NCI-H1105 (cell line): ENCODE measurements at regions not wholly inside any gene's neighbourhood (a gene's known extent, or its start where the extent isn't known, plus 50 kb on each side); places are given as distances from the start of the nearest gene placed in this dataset.

Experiments used
- DNase-seq: peaks from one replicate; lab custom pipeline; 2025; lab: John Stamatoyannopoulos, UW

GRCh38 chrX:10900585-10901289 is 210.4 kb upstream of the HCCS start:
- no peak for DNase-seq

DNA sequence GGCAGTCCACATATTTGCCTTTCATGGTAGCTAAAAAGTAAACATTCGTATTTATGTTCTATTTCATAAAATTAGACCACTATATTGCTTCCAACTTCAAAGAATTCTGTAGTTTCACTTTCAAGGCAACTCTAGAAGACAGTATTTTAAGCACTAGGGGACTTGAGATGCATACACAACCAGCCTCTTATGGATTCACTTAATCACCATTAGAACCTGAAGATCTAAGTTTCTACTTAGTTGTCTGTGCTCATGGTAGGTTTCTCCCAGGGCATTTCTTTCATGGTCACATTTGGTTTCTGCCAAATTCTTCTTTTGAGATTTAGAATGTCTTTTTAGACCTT is 209.9 kb upstream of the HCCS start:
- DNase-seq, result no peak

GRCh38 chrX:10902001-10902400 is 209.1 kb upstream of the HCCS start:
- no peak for DNase-seq

DNA sequence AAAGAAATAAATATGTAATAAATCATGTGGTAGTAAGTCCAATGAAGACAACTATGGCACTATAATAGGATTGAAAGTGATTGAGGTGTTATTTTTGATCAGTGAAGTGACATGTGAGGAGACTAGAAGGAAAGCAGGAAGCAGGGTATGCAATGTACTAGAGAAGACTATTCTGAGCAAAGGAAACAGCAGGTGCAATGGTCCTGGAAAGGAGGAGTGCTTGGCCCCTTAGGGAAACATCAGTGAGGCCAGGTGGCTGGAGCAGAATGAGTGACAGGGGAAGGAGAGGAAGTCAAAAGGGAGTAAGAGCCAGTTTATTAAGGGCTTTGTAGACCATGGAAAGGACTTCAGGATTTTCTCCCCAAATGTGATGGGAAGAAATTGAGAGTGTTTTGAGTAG is 207.6 kb upstream of the HCCS start:
- no peak for DNase-seq

DNA sequence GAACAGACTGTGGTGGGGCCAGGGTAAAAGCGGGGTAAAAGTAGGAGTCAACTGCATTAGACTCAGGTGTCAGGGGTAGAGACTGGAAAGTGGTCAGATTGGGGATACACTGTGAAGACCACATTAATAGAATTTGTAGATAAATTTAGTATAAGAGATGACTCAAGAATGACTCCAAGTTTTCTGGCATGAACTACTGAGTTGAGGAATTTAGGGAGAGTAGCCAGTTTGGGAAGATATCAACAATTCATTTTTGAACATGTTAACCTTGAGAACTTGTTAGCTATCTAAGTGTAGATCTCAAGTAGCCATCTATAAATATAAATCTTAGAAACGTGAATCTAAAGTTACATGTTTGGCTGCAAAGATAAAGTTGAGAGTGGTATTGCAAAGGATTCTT is 206.9 kb upstream of the HCCS start:
- DNase-seq, result no peak

GRCh38 chrX:10906866-10907265 is 204.3 kb upstream of the HCCS start:
- no peak for DNase-seq

DNA sequence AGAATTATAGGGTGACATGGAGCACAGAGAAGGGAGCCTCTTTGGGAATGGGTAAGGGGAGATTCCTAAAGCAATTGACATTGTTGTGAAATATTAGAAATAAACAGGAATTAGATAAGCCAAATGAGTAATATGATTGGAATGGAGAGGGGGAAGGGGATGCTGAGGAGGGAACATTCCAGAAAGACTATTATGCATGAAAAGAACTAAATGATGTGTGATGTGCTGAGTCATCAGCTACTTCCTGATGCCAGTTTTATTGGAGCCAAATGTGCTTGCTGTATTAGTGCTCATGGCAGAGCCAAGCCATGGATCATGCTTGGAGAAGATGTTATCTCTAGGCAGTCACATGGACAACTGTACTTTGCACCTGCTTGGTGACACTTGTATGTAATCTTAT is 189.0 kb upstream of the HCCS start:
- no peak for DNase-seq

DNA sequence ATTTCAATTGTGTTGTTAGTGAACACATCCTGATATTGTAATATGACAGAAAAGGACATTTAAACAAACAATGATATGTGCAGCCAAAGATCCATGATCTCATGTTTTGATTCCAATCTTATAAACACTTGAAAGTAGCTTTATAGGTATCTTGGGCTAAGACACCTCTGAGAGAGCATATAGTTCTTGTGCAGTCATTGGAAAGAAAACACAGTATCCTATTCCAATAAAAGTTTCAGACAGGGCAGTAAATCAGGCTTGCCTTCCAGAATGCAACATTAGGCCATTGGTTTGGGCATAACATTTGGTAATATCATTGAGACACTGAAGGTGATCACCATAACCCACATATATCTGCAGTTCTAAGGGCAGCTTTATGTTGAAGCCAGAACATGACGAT is 188.3 kb upstream of the HCCS start:
- no peak for DNase-seq

GRCh38 chrX:10923466-10923865 is 187.7 kb upstream of the HCCS start:
- no peak for DNase-seq

DNA sequence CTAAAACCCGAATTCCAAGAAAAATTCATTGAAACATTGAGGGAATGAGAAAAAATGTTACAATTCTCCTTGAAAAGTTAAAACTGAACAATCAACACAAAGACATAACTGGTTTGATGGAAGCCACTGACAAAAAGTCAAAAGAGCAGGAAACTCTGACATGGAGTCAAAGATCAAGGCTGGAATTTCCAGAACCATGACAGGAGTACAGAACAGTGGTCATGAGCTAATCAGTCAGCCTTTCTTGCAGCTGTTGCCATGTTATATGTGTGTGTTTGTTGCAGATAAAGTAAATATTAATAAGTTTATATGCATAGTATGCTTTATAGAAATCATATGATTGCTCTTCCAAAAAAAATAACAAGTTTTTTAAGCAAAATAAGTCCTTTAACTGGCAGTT is 184.7 kb upstream of the HCCS start:
- no peak for DNase-seq

DNA sequence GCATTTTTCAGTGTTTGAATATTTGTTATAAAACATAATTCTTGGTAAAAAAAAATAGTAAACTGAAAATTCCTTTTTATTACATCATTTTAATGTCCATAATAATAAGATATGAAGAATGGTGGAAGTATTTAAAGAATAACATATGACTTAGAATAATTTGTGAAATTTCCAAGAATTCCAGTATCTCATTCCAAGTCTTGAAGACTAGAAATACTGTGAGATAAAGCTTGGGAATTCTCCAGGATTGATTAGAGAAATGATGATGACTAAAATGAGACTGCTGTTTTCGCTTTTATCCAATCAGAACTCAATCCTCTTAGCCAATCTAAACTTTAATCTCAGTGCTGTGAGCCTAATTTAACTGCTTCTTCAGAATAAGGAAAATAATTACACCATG is 184.2 kb upstream of the HCCS start:
- DNase-seq, result no peak

GRCh38 chrX:10929747-10930146 is 181.4 kb upstream of the HCCS start:
- no peak for DNase-seq

GRCh38 chrX:10930151-10930550 is 181.0 kb upstream of the HCCS start:
- no peak for DNase-seq

DNA sequence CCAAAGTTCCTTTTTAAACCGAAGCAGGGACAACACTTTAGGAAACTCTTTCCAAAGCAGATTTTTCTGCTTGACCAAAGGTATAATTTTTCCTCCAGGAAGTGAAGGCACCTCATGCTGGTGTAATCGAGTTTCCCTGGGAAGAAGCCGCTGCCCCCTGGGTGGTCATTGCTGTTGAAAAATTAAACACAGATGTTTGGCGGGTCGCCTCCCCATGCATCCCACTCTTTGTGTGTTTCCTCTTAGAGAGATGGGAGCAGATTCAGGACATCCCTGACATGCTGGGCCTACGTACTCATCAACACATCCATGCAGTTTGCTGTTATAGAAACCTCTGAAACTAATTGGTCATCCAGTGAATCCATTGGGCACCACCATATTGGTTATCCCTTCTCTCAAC is 179.2 kb upstream of the HCCS start:
- DNase-seq, result no peak

DNA sequence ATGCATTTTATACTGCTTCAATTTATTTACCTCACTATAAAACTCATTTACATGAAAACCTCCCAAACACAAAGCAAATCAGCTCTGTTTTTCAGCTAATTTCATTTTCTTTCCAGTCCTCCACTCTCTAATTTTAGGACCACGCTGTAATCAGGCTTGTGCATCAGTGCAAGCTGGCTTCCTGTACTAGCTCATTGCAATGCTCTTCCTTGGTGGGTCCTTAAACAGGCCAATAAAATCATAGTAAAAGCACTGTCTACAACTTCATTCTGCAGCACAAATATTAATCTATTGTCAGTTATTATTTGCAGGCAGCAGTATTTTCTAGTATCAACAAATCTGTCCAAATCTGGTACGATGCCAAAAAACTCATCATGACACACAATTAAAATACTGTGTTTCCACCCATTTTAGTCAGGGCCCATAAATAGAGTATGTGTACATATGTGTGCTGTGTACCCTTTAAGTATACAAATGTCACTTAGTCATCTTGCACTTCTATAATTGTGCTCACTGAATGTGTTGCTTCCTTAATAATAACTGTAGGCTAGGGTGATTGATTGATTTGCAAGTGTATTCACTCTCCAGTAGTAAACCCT is 178.2 kb upstream of the HCCS start:
- no peak for DNase-seq

DNA sequence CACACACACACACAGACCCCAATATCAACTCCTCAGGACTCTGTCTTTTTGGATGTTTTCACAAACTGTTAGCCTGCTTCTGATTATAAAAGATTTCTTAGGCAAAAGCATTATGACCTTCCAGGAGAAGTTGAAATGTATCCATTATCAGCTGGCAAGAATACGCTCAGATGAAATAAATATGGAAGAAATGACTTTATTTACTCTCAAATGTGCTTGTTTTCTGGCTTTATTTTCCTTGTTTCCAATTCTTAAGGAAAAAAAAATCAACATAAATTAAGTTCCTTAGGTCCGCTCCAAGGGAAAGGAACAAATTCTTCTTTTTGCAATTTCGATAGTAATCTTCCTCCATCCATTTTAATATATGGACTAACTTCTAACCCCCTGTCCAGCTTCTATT is 175.6 kb upstream of the HCCS start:
- no peak for DNase-seq

- no peak for DNase-seq
Measured at GRCh38 chrX:10936976-10937375, 174.2 kb upstream of the HCCS start.

GRCh38 chrX:10938365-10938923 is 172.7 kb upstream of the HCCS start:
- no peak for DNase-seq

DNA sequence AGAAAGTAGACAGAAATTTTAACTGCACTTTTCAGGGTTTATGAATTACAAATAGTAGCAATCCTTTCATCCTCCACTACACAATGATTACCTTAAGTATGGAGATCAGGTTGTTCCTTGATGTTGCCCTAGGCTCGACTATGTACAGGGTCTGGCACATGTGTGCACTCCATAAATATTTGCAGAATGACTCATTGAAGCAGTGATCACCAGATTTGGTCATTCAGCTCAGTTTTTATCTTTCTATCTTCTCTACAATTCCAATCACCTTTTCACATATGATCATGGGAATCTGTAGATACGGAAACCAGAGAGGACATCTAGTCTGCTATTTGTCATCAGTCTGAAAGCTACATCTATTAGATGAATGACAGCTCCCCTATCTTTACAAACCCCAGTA is 171.7 kb upstream of the HCCS start:
- no peak for DNase-seq

DNA sequence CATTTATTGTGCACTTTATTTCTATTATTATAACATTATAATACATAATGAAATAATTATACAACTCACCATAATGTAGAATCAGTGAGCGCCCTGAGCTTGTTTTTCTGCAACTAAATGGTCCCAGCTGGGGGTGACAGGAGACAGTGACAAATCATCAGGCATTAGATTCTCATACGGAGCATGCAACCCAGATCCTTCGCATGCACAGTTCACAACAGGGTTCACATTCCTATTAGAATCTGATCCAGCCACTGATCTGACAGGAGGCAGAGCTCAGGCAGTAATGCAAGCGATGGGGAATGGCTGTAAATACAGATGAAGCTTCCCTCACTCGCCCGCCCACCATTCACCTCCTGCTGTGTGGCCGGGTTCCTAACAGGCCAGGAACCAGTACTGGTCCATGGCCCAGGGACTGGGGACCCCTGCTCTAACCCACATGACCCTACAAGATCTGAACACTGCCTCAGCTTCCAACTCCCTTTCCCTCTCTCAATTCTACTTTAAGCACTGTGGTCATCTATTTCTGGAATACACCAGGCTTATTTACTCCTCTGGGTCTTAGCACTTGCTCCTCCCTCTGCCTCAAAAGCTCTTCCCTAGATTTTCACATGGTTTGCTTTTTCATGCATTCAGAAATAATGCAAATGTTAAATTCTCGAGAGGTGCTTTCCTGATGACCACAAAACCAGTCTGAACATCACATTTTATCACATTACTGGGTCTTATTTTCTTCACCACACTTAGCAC is 166.8 kb upstream of the HCCS start:
- DNase-seq, result no peak

DNA sequence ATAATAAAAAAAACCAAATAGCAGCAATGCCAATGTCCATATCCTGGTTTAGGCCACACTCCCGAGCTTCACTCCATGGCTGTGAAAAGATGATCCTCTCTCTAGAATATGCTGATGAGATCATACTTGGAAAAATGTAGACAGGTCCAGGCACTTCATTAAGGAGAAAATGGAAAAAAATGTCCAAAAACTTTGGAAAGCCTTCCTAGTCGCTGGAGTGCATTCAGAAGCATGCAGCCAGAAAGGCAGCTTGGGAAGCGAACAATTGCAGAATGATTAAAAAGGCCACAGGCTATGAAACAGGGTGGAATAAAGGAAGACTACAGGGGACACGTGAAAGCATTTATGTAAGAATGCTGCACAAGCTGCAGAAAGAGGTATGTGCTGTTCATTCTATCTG is 165.6 kb upstream of the HCCS start:
- no peak for DNase-seq

DNA sequence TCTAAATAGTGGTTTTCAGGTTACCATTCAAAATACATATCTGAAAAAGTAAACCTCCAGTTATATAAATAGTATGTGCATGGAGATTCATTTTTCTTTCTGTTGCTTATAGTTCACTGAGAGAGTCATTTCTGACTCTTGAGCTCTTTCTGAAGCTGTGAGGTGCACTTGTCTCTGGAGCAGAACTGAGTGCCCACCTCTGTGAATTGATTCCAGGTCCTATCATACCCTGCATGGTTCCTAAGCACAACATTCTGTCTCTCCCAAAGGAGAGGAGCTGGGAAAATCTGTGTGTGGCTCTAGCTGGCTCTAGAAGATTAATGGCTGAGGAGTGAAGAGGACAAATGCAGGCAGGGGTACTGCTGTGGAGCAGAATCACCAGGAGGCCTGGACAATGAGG is 161.6 kb upstream of the HCCS start:
- DNase-seq, result no peak

DNA sequence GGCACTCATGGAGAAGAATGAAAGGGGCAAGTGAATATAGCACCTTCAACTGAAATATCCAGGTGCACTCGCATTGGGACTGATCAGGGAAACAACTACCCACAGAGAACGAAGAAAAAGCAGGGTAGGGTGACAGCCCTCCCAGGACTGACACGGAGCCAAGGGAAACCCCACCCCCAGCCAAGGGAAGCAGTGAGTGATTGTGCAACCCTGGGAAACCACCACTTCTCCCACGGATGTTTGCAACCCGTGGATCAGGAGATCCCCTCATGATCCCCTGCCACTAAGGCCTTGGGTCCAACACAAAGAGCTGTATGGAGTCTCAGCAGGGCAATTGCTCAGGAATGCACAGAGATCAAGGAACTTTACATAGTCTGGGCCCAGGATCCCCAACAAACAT is 158.5 kb upstream of the HCCS start:
- DNase-seq, result no peak
